HepG2 (cell line): ENCODE measurements at regions not wholly inside any gene's neighbourhood (a gene's known extent, or its start where the extent isn't known, plus 50 kb on each side); places are given as distances from the start of the nearest gene placed in this dataset.

Source experiments
- ATAC-seq: fragments of 200-7000 bp; cut with Tn5 transposase; 3 replicates; pipeline ENCODE4 v1.9.1; 2020; ENCODE audit warnings: mild to moderate bottlenecking, moderate library complexity
- BruUV-seq: library from RNA; stranded (reverse); fragments of 400-500 nt; replicated peaks from 2 replicates; lab custom pipeline; 2021; lab: Mats Ljungman, UMichigan
- CTCF ChIA-PET: fragments of 300-600 bp; formaldehyde crosslinking; extraction: SDS; loops from one replicate; lab custom pipeline; 2021; ENCODE audit warnings: low total read pairs, inconsistent platforms, low intra/inter-chr PET ratio; lab: Yijun Ruan, JAX
- POLR2A ChIA-PET: fragments of 350-600 bp; sonication (Branson Sonifier 250); formaldehyde crosslinking; loops from one replicate; lab custom pipeline; 2020; ENCODE audit warnings: antibody characterized with exemption, inconsistent platforms; lab: Yijun Ruan, JAX
- DNase-seq: peaks from one replicate; pipeline ENCODE4 v3.0.0-alpha.2; 2015; ENCODE audit warnings: low spot score
- FAIRE-seq: peaks from 3 replicates; lab custom pipeline; 2011; peaks lifted over from hg19 to GRCh38; lab: Jason Lieb, UNC
- H2AFZ ChIP-seq: one replicate; pipeline ENCODE4 v1.6.1; 2011; ENCODE audit warnings: low read length, inconsistent platforms
- H3K27ac ChIP-seq: fragments of 300-600 bp; 3 replicates; pipeline ENCODE4 v1.8.0; 2011; ENCODE audit warnings: mixed run types, mild to moderate bottlenecking, mixed read lengths, low read length, inconsistent platforms; ENCODE audit not compliant: insufficient read depth; ENCODE audit errors: extremely low read length
- H3K27me3 ChIP-seq, 2 experiments: fragments of 200-600 bp in 1 of 2; 2 replicates in 1 of 2; 3 replicates in 1 of 2; pipeline versions ENCODE4 v1.6.0 to v1.8.0; 2011; ENCODE audit warnings: low read length in 2 of 2, mild to moderate bottlenecking in 2 of 2, moderate library complexity in 2 of 2, inconsistent platforms in 1 of 2; ENCODE audit not compliant: insufficient read depth in 2 of 2, control insufficient read depth in 1 of 2
- H3K36me3 ChIP-seq, 2 experiments: fragments of 200-600 bp in 1 of 2; replicated peaks in 1 of 2; 2 replicates in 1 of 2; 3 replicates in 1 of 2; pipeline versions ENCODE4 v1.5.1 to v1.8.0; 2011; ENCODE audit warnings: low read length in 2 of 2, inconsistent platforms in 1 of 2; ENCODE audit not compliant: insufficient read depth in 2 of 2, control insufficient read depth in 1 of 2
- H3K4me1 ChIP-seq: 2 replicates; pipeline ENCODE4 v1.5.1; 2012; ENCODE audit warnings: low read length, inconsistent platforms; ENCODE audit not compliant: insufficient read depth
- H3K4me2 ChIP-seq: 2 replicates; pipeline ENCODE4 v1.6.0; 2011; ENCODE audit warnings: low read depth, low read length, inconsistent platforms
- H3K4me3 ChIP-seq, 3 experiments: fragments of 200-600 bp in 1 of 3; sonication (generic), shearing (Covaris generic) in 1 of 3; replicated peaks in 1 of 3; 2 replicates each; pipeline ENCODE4 v1.5.1; 2011 to 2016; ENCODE audit warnings: low read length in 3 of 3, inconsistent platforms in 2 of 3, low read depth in 2 of 3, mild to moderate bottlenecking in 2 of 3, control low read depth in 1 of 3, mixed read lengths in 1 of 3; ENCODE audit not compliant: insufficient read depth in 1 of 3
- H3K79me2 ChIP-seq: one replicate; pipeline ENCODE4 v1.6.1; 2011; ENCODE audit warnings: low read length, inconsistent platforms; ENCODE audit not compliant: insufficient read depth
- H3K9ac ChIP-seq: 2 replicates; pipeline ENCODE4 v1.6.0; 2011; ENCODE audit warnings: mild to moderate bottlenecking, low read depth, low read length, inconsistent platforms; ENCODE audit not compliant: insufficient read depth
- H3K9me3 ChIP-seq: 2 replicates; pipeline ENCODE4 v1.5.1; 2012; ENCODE audit warnings: mild to moderate bottlenecking, low read length
- H4K20me1 ChIP-seq: 2 replicates; pipeline ENCODE4 v1.6.0; 2011; ENCODE audit warnings: inconsistent platforms, mild to moderate bottlenecking, low read length, moderate library complexity; ENCODE audit not compliant: insufficient read depth
- ETV5 ChIP-seq: IDR thresholded peaks from 2 replicates; pipeline ENCODE4 v1.6.1; 2018; ENCODE audit warnings: missing biosample characterization, missing genetic modification reagents, inconsistent platforms, borderline replicate concordance
- GLI4 ChIP-seq: sonication (generic); formaldehyde crosslinking; IDR thresholded peaks from 2 replicates; pipeline ENCODE4 v1.5.1; 2020; ENCODE audit warnings: missing genetic modification reagents, mild to moderate bottlenecking, moderate library complexity, borderline replicate concordance
- NFE2L2 ChIP-seq: fragments of 150-350 bp; IDR thresholded peaks from 2 replicates; pipeline ENCODE4 v1.6.1; 2014; ENCODE audit warnings: low read length
- RBM39 ChIP-seq: fragments of 200-400 bp; formaldehyde crosslinking; IDR thresholded peaks from one replicate; pipeline ENCODE4 v1.6.1; 2018; ENCODE audit warnings: antibody characterized with exemption, mild to moderate bottlenecking, low read depth, low read length; ENCODE audit not compliant: poor library complexity, severe bottlenecking
- TBL1XR1 ChIP-seq: fragments of 150-350 bp; IDR thresholded peaks from 2 replicates; pipeline ENCODE4 v1.6.1; 2014; ENCODE audit warnings: borderline replicate concordance, low read length; ENCODE audit not compliant: partially characterized antibody
- ZKSCAN1 ChIP-seq: fragments of 150-350 bp; IDR thresholded peaks from 2 replicates; pipeline ENCODE4 v1.6.1; 2014; ENCODE audit warnings: low read length
- ZNF160 ChIP-seq: sonication (generic); formaldehyde crosslinking; IDR thresholded peaks from 2 replicates; pipeline ENCODE4 v1.8.0; 2022; ENCODE audit warnings: mild to moderate bottlenecking, inconsistent platforms, missing genetic modification reagents
- ZNF335 ChIP-seq: sonication (generic); formaldehyde crosslinking; IDR thresholded peaks from 2 replicates; pipeline ENCODE4 v1.4.0; 2020; ENCODE audit warnings: missing genetic modification reagents
- ZNF350 ChIP-seq: sonication (generic); formaldehyde crosslinking; IDR thresholded peaks from 2 replicates; pipeline ENCODE4 v1.4.0; 2020; ENCODE audit warnings: mild to moderate bottlenecking, low read depth, missing genetic modification reagents, borderline replicate concordance
- ZNF7 ChIP-seq: IDR thresholded peaks from 2 replicates; pipeline ENCODE4 v1.6.1; 2016; ENCODE audit warnings: missing biosample characterization, missing genetic modification reagents
- ZNF784 ChIP-seq: sonication (generic); formaldehyde crosslinking; IDR thresholded peaks from 2 replicates; pipeline ENCODE4 v1.5.1; 2020; ENCODE audit warnings: missing genetic modification reagents, mild to moderate bottlenecking, borderline replicate concordance
- ZSCAN29 ChIP-seq: sonication (generic); formaldehyde crosslinking; conservative IDR thresholded peaks from 2 replicates; pipeline ENCODE4 v1.4.0; 2020; ENCODE audit warnings: mild to moderate bottlenecking, missing genetic modification reagents
- WGBS: methylation state at CpG from one replicate; pipeline ENCODE4 v1.1.6; 2017; ENCODE audit warnings: low lambda C conversion rate; 5-methylcytosine and 5-hydroxymethylcytosine counted together
- in situ Hi-C: cut with HindIII; loops from 2 replicates; pipeline ENCODE4 v1.10.0; 2017; ENCODE audit warnings: low pct_unique_long_range_greater_than_20kb; ENCODE audit not compliant: extremely low pct_ligation_motif_present
- intact Hi-C: fragments of 100-400 bp; cut with micrococcal nuclease; formaldehyde crosslinking; loops from one replicate; pipeline ENCODE4 v1.10.0; 2022; ENCODE audit not compliant: unreplicated experiment
- TF ChIP-seq, protein P1 (sequence below): sonication (generic); formaldehyde crosslinking; IDR thresholded peaks from 2 replicates; pipeline ENCODE4 v1.4.0; 2020; ENCODE audit warnings: missing genetic modification reagents
- TF ChIP-seq, protein P2 (sequence below): sonication (generic); formaldehyde crosslinking; conservative IDR thresholded peaks from 2 replicates; pipeline ENCODE4 v1.8.0; 2022; ENCODE audit warnings: low read depth, missing genetic modification reagents

DNA sequence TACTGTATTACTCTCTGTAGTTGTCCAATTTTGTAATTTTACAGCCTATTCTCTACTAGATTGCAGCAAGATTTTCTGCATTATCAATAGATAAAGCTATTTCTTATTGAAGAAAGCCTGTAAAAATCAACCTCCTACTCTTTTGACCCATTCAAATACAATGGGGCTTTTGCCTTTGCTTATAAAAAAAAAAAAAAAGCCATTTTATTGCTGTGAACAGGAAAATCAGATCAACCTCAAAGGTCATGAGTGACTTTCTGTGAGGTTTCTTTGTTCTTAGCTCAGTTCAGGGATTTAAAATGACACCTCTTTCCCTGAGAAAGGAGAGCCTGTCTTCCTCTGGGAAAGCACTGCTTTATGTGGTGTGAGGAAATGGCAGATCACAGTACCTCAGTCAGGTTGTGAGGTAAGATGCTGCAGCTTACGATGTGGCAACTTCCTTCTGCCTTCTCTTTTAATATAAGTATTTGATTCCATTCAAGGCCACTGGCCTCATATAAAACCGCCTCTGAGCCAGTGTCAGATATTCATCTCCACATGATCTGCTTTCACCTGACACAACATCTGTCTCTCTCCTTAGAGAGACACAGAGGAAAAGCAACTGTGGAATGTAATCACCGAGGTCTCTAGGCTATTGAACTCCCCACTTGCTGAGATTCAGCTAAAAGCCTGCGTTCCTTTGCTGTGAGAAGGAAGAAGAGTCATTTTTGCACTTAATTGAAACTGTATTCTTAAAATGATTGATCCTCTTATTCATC lies 161.5 kb upstream of the MB21D2 start:
- no peak for TF ChIP-seq ZNF7 (CRISPR knock-in tag)
- no peak for TF ChIP-seq RBM39
- no peak for TF ChIP-seq ETV5 (CRISPR knock-in tag)
- no peak for TF ChIP-seq ZNF784 (CRISPR knock-in tag)
- no peak for TF ChIP-seq ZNF160 (CRISPR knock-in tag)
- TF ChIP-seq ZSCAN29 (CRISPR knock-in tag), result no peak
- TF ChIP-seq, all 625 proteins: peak for 0
- in situ Hi-C loops, result no loop called here
- Histone ChIP-seq H2AFZ (no peak overlapping the region), H3K9ac (no peak overlapping the region), H3K4me3 (no peak overlapping the region), H3K27ac (no peak overlapping the region), H3K27me3 (no peaks in the 10 kb centered on the region), H3K4me2 (no peak overlapping the region), H3K9me3 (no peaks in the 10 kb centered on the region), H3K36me3 (no peaks in the 10 kb centered on the region), H3K4me1 (no peaks in the 10 kb centered on the region), H3K79me2 (no peaks in the 10 kb centered on the region), H4K20me1 (no peaks in the 10 kb centered on the region)
- intact Hi-C loops, result no loop called here
- FAIRE-seq (no peak), DNase-seq (no peak), ATAC-seq (no peak)
- POLR2A ChIA-PET, result no interaction called here
- WGBS, result 0% methylated on average over 4 of the region's 4 CpGs
- BruUV-seq, result no TSS peak
- CTCF ChIA-PET, result no interaction called here

DNA sequence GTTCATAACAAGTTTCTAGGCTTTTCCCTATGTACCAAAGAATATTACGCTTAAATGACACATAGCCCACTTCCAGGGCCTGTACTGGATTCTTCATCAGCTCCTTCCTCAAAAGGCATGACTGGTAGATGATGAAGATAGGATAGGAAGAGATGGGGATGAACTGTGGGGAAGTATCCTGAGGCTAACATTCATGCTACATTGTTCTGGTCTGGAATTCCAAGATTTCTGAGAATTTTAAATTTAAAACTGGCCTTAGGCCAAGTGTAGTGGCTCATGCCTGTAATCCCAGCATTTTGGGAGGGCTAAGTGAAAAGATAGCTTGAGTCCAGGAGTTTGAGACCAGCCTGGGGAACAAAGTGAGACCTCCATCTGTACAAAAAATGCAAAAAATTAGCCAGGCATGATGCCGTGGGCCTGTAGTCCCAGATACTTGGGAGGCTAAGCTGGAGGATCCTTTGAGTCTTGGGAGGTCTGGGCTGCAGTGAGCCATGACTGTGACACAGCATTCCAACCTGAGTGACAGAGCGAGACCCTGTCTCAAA lies 160.1 kb upstream of the PLAAT1 start:
- in situ Hi-C loops, result no loop called here
- no peak for FAIRE-seq
- Histone ChIP-seq H3K27ac (no peak overlapping the region), H4K20me1 (no peaks in the 10 kb centered on the region), H3K36me3 (no peaks in the 10 kb centered on the region), H3K27me3 (no peaks in the 10 kb centered on the region), H3K4me3 (no peak overlapping the region), H3K79me2 (no peaks in the 10 kb centered on the region), H3K4me1 (no peaks in the 10 kb centered on the region), H3K4me2 (no peak overlapping the region), H3K9ac (no peak overlapping the region), H3K9me3 (no peaks in the 10 kb centered on the region), H2AFZ (no peak overlapping the region)
- CTCF ChIA-PET, result no interaction called here
- ATAC-seq, result no peak
- no TSS peak for BruUV-seq
- WGBS, result 8% methylated on average over 3 of the region's 3 CpGs
- POLR2A ChIA-PET, result no interaction called here
- DNase-seq, result no peak
- intact Hi-C loops, result no loop called here
- TF ChIP-seq ZNF350 (CRISPR knock-in tag), result no peak
- TF ChIP-seq ZKSCAN1, result no peak
- TF ChIP-seq, protein P1, sequence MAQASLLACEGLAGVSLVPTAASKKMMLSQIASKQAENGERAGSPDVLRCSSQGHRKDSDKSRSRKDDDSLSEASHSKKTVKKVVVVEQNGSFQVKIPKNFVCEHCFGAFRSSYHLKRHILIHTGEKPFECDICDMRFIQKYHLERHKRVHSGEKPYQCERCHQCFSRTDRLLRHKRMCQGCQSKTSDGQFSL, result no peak
- no peak for TF ChIP-seq ZNF335 (CRISPR knock-in tag)
- no peak for TF ChIP-seq GLI4 (CRISPR knock-in tag)
- TF ChIP-seq NFE2L2, result no peak
- TF ChIP-seq, protein P2, sequence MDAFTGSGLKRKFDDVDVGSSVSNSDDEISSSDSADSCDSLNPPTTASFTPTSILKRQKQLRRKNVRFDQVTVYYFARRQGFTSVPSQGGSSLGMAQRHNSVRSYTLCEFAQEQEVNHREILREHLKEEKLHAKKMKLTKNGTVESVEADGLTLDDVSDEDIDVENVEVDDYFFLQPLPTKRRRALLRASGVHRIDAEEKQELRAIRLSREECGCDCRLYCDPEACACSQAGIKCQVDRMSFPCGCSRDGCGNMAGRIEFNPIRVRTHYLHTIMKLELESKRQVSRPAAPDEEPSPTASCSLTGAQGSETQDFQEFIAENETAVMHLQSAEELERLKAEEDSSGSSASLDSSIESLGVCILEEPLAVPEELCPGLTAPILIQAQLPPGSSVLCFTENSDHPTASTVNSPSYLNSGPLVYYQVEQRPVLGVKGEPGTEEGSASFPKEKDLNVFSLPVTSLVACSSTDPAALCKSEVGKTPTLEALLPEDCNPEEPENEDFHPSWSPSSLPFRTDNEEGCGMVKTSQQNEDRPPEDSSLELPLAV (CRISPR knock-in tag), result no peak
- no peak for TF ChIP-seq TBL1XR1
